Activated T-cell treated with anti-CD3 and anti-CD28 coated beads for 48 hours (primary cell): ENCODE measurements at regions not wholly inside any gene's neighbourhood (a gene's known extent, or its start where the extent isn't known, plus 50 kb on each side); places are given as distances from the start of the nearest gene placed in this dataset.

Experiments used
- DNase-seq: peaks from one replicate; pipeline ENCODE4 v3.0.0-alpha.2; 2020; ENCODE audit warnings: low read depth

DNA sequence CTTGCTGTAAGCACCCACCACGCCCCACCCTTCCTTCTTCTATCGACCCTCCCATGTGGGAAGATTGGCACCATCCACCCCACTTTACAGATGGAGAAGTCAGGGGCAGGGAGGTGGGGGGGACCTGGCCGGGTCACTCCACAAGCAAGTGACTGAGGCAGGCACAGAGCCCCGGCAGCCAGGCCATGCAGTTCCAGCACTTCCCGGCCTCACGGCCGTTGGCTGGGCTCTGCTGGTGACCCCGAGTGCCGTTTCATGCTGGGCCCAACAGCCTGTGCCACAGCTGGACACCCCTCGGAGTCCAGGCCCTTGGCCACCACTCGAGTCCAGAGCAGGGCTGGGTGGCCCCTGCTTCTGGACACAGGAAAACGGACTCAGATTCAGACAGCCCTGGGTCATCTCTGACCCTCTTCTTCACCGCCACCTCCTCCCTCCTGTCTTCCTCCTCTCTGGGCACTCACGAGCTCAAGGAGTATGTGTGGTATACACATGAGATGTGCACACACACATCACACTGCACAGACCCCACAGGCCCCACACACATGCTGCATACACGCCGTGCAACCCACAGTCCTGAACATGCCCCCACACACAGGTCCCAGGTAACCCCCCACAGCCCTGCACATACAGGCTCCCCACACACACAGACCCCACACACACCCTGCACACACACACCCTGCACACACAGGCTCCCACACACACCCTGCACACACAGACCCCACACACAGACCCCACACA is 89.3 kb upstream of the GPC1 start:
- no peak for DNase-seq

DNA sequence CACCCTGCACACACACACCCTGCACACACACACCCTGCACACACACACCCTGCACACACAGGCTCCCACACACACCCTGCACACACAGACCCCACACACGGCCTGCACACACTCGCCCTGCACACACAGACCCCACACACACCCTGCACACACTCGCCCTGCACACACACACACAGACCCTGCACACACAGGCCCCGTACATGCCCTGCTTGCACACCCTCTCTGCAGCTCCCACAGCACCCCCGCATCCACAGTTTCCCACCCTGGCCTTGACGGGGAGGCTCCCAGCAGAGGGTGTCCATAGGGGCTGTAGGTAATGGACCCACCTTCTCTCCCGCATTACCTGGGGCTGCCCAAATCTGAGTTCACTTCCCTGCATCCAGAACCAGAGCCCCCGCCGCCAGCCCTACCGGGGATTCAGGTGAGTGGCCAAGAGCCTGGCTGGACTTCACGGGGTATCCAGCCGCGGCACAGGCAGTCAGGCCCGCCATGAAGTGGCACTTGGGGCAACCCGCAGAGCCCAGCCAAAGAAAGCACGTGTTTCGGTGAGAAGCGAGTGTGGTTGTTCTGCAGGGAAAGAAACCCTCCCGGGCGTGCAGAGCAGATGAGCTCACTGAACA is 88.6 kb upstream of the GPC1 start:
- DNase-seq = no peak

DNA sequence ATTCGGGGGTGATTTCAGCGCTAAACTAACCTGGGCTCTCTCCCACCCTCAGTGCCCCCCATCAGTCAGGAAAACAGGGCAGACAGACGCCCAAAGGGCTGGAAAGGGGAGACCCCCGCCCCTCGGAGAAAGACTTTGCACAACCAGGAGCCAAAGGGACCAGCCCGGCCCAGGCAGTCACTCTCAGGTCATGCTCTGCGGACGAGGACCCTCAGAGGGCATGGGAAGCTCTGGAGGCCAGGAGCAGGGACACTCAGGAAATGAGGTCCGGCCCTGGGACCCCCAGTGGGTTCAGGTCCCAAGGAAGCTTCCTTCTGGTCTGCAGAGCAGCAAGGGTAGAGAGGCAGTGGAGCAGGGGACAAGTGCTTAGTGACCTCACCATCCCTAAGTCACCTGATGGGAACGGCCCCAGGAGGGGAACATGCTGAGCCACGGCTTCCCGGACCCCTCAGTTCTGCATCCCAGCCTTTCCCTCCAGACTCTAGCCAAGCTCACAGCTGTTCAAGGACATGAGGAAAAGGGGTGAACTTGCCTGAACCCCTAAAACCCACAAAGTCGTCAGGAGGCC is 88.0 kb upstream of the GPC1 start:
- DNase-seq = no peak

DNA sequence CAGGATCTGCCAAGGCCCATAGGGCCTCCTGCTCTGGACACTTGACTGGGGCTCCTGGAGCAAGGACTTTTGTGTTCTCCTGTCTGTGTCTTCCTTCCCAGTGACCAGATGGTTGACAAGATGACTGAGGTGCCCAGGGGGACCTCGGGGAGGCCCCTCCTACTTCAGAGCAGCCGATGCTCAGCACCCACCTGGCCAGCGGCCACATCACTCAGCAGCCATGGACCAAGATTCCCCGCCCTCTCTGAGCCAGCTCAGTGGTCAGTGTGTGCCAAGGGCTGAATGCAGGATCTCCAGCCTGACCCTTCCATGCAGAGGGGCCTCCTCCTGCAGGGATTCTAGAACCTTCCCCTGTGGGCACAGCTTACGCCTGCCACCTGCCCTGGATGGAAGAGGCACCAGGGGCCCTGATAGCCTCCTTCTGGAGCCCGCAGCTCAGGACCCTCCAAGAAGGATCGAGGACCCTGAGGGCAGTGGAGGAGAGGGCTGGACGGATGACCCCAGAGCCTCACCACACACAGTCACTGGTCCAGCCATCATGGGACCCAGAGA is 87.4 kb upstream of the GPC1 start:
- DNase-seq = no peak

DNA sequence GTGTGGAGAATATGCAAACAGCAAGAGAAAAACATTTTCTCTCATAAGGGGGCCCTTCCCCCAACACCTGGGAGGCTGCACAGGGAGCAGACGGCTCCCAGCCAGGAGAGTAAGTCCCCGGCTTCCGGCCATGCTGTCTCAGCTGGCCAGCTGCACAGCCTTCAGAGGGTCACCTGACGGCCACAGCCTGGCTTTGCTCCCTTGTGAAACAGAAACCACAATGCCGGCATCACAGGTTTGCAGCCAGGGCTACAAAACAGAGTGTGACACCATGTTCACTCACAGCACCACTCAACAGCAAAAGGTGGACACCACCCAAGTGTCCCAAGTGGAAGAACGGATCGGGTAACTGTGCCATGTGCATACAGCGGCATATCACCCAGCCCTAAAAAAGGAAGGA is 86.9 kb upstream of the GPC1 start:
- DNase-seq = no peak

DNA sequence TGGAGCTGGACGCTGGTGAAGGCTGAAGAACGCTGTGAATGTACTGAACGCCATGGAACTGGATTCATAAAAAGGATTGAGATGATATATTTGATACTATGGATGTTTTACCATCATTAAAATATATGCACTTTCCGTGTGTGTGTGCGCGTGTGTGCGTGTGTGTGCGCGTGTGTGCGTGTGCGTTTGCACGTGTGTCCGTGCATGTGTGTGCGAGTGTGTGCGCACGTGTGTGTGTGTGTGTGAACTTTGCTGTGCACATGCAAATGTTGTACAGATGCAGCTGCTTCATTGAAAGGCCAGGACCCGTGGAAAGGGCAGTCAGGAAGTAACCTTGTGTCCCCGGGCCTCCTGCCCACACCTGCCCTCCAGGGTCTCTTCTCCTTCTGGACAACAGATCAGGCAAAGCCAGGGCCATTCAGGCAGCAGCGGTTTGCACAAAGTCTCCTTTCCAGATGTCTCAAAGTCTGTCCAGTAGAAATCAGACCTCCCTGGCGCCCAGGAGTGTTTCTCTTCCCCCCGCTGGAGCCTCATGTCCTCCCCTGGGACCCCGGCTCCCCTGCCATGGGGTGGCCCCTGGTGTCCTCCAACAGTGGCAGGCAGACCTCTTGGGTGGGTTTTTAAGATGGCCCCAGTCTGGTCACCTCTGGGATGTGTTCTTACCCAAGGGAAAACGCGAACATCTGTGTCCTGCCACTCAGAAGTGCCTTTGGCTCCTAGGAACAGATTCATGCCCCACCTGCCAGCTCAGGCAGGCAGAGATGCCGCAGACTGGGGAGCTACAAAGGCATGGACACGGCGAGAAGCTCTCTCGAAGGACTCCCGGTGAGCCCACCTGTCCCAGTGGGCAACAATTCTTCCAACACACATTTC is 86.1 kb upstream of the GPC1 start:
- no peak for DNase-seq

DNA sequence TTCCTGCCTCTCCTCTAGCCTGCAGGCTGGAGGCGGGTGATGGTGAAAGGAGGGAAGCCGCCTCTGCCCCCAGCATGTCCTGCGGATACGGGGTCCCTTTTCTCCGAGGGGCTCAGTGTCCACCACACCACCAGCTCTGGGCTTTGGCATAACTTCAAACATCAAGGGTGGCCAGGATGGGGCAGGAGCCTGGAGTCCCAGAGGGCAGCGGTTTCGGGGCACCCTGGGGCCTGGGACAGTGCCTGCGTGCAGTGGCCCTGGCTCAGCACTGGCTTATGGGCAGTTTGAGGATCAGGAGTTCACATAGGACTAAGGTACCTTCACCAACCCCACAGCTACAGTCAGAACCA is 85.5 kb upstream of the GPC1 start:
- DNase-seq = no peak

DNA sequence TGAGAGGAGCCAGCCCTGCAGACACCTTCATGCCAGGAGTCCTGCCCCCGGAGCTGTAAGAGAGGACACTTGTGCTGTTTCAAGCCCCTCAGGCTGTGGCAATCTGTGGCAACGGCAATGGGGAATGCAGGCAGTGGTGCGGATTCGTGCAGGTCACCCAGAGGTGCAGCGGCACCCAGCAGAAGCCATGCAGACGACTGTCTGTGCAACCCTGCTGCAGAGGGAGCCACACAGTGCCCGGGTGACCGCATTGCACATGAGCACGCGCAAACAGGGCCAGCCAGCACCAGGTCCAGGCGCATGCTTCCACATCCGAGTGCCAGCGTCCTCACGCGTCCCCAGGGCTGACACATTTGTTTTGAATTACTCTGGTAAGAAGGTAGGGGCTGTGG is 84.8 kb upstream of the GPC1 start:
- DNase-seq = no peak

DNA sequence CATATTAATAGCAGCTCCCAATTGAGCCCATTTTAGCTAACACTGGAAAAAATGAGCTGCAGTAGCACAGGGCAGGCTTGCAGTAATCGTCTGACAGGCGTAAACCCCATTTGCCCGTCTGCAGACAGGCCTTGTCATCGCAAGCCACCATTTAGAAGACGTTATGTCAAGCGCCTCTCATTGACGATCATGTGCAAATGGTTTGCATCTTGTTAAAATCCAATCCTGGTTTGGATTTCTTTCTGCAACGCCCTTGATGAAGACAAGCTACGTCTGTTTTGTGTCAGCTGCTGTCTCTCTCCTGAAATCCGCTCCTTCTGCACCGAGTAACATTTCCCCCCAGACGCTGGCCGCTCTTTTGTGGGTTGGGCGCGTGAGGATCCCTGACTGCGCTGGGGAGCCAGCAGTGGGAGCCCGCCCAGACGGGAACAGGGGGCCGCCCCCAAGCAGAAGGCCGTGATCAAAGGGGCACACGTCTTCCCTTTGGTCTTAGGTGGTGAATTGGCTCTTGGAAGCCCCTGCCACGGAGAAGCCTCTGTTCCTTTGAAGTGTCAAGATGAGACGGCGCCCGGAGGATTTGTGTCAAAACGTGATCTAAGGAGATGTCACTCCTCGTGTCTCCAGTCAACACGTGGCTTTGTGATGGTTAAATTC is 84.2 kb upstream of the GPC1 start:
- no peak for DNase-seq

DNA sequence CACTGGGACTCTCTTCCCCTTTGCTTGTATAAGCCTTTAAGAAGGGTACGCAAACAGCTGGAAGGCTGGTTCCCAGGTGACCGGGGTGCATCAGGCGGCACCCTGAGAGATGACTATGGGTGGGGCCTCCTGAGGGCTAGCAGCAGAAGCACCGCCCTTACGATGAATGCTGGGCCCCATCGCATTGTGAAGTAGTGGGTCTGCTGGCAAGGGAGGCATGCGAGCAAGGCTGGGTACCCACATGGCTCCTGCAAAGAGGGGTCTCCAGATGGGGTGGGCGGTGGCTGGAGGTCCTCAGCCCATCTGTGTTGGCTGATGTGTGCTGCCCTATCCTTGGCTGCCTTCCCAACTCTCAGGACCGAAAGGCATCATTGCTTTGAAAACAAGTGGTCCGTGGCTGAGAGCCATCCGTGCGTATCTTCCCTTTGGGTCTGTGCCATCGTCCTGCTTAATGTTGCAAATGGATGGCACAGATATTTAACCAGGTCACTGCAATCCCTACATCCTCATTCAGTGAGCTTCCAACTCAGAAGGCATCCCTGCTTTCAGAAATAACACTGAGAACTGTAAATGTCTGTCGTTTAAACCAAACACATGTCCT is 83.5 kb upstream of the GPC1 start:
- DNase-seq = no peak

DNA sequence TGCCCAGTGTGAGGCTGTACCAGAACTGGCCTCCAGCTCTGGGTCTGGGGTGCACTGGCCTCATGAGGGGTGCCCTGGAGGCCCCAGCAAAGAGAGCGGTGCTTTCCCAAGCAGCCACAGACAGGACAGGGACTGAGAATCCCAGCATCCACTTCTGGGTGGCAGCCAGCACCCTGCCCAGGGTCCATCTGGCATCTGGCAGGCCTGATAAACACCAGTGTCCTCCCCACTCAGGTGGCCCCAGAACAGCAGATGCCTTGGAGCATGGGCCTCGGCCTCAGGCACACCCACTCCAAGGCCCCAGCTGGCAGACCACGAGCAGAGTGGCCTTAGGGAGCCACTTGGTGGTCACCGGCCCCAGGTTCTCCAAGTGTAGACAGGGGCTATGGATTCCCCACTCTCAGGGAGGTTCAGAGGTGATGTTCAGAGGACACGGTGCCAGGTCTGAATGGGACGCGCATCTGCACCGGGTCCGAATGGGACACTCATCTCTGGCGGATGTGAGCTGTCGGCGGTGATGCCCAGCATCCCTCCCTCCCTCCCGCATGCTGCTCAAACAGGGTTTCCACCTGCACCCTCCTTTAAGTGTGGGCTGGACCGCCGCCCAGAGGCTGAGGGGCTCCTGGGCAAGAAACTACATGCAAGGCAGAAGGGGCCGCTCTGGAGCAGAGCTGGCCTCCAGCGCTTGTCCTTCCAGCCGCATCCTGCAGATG is 82.2 kb upstream of the GPC1 start:
- no peak for DNase-seq

DNA sequence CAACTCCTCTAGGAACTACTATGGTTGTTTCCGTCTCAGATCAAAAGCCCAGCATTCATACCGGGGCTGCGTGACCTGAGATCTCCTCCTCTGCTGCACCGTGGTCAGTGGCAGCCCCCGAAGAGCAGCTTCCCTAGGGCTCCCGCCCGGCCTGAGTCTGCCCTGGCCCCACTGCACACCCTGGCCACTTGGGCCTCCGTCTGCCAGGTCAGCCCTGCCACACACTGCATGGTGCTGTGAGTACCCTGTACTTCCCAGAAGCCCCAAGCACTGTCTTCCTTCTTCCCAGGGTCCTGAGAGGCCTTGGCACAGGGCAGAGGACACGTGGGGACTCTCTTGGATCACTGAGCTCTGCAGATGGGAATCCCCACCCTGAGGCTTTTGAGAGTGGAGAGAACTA is 81.5 kb upstream of the GPC1 start:
- no peak for DNase-seq

DNA sequence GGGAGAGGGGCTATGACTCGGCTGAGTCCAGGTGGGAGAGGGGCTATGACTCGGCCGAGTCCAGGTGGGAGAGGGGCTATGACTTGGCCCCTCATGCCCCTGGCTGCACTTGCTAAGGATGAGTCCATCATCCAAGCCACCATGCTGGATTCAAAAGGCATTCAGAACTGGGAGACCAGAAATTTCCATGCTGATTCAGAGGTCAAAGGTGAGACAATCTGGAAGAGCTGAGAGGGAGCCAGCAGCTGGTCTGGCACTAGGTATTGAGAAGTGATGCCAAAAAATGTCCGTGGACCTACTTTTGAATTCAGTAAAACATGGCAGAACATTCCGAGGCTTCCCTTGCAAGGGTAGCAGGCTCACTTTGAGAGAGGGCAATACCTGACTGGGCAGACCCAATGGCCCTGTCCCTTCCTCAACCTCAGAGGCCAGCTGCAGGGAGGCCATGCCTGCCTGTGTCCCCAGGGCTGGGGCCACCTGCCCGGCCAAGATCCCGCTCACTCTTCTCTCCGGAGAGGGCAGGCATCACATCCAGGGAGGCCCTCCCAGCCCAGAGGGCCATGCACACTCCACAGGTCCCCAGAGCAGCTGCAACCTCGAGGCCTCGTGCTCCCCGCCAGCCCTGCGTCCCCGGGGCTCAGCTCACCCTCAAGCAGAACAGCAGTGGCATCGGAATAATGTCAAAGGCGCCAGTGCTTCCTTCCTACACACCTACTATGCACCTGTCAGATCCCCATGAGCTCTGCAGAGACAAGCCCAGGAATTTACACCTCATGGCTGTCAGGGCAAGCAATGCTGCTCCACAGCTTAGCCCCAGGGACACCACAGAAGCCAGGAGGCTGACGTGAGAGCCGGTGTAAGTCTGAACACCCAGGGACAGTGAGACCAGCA is 80.2 kb upstream of the GPC1 start:
- no peak for DNase-seq

DNA sequence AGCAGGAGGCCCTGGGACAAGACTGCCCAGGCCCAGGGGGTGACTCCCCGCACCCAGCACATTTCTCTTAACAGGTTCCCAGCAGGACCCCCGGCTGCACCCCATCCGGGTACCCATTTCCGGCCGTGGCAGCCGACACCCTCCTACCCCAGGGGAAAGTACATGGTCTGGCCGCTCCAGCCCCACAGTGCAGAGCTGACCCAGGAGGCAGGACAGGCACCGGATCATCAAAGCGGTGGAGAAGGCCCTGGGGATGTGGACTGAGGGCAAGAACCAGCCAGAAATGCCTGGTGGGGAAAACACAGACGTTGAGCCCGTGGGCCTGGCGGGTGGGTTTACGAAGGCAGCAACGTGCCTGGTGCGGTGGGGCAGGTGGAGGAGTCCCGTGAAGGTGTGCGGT is 79.5 kb upstream of the GPC1 start:
- DNase-seq = no peak

DNA sequence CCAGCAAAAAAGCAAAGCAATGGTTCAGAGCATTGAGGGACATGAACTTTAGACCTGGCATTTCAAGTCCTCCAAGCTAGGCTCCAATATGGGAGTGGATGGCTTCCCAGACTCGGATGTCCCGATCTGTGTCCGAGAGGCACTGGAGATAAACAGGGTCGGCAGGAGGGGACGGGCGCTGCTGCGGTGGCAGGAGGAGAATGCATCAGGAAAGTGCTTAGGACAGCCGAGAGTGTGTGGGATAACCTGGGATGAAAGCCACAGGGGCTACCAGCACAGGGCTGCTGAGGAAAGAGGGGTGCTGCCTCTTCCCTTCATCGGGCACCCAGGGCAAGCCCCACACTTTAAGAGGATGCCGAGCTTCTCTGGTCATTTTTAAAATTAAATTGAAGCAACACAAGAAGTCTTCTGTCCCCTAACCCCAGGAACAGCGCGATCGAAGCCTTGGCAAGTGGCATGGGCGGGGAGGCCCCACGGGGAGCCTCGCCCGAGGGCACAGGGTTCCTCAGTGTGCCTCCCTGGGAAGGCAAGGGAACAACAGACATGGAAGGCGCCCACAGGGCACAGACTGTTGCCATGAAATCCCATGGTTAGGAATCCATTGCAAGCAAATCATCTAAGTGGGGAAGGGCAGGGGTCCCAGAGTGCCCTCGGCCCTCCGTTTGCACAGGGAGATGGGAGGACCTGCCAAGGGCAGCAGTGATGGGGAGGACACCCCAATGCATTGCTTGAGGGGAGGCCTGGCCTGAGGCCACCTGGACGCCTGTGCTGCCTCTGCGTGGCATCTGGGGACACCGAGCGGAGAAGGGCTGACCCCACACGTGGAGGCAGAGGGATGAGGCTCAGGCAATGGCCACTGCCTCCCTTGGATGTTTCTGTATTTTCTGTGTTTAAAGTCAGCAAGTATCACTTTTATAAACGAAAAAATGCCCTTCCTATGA is 78.5 kb upstream of the GPC1 start:
- DNase-seq = no peak

DNA sequence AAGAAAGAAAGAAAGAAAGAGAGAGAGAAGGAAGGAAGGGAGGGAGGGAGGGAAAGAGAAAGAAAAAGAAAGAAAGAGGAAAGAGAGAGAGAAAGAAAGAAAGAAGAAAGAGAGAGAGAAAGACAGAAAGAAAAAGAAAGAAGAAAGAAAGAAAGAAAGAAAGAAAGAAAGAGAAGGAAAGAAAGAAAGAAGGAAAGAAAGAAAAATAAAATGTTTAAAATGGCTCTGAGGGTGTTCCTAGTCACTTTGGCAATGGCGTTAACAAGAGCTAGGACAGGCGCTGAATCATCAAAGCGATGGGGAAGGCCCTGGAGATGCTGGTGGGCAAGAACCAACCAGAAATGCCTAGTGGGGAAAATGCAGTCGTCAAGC is 77.8 kb upstream of the GPC1 start:
- no peak for DNase-seq

DNA sequence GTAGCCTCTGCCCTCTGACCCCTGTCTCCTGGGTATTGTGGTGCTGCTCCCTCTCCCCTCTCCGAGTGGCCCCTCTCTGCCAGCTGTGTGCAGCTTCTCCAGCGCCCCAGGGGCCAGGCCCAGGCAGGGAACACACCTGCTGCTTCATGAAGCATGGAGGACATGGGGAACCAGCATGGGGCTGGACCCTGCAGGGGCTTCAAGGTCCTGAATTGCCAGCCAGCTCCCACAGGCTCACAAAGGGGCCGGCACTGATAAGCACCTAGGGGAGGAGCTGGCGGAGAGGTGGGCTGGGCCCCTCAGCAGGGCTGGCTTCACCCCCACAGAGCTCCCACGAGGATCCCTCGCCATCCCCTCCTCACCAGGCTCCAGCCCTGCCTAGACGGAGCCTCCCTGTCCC is 77.4 kb upstream of the GPC1 start:
- no peak for DNase-seq

DNA sequence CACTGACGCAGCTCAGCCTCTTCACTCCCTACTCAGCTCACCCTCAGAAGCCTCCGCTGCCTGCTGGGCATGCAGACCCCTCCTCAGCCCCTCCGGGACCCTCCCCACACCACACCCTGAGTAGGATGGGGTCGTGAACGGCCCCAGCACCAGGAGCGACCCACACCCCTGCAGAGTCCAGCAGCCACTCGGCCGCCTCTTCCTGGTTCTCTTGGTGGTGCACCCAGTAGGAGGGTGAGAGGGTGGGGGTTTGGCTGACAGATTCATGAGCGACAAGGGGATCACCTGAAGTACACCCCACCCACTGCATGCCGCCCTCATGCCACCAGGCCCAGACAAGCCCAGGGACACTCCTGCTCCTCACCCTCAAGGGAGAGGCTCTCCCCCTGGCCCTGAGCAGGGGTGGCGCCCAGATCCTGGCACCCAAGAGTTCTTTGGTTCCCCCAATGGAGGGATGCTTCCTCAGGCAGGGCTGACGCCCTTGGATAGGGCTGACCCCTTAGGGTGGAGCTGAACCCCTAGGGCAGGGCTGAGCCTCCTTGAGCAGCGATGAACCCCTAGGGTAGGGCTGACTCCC is 76.6 kb upstream of the GPC1 start:
- DNase-seq = no peak

DNA sequence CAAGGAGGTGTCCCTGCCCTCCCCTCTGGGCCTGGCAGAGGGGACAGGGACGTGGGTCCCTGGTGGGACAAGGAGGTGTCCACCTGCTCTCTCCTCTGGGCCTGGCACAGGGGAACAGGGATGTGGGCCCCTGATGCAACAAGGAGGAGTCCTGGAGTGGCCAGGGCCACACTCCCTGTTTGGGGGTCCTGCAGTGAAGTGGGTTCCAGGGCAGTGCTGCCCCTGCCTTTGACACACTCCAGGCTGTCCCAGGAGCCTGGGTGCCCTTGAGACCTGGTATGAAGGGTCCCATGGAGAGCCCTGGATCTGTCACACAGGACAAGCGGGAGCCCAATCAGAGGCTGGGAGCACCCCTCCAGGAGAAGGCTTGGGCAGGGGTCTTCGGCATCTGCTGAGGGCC is 75.8 kb upstream of the GPC1 start:
- no peak for DNase-seq
